Type B pancreatic cell (in vitro differentiated cells): ENCODE measurements at regions not wholly inside any gene's neighbourhood (a gene's known extent, or its start where the extent isn't known, plus 50 kb on each side); places are given as distances from the start of the nearest gene placed in this dataset.
"Not testable (repeated sequence)": the region's sequence is repeated elsewhere in the genome, so short reads cannot be mapped to it uniquely, and the experiment has no call there.

Source experiments
- DNase-seq: peaks from one replicate; pipeline ENCODE4 v3.0.0; 2021; ENCODE audit warnings: mixed read lengths; ENCODE audit not compliant: unreplicated experiment; ENCODE audit errors: extremely low spot score
- H3K27ac Mint-ChIP-seq: 2 replicates; pipeline ENCODE4 v1.8.0; 2021; ENCODE audit warnings: mild to moderate bottlenecking, mixed read lengths
- H3K27me3 Mint-ChIP-seq: 2 replicates; pipeline ENCODE4 v1.8.0; 2021; ENCODE audit warnings: mixed read lengths
- H3K36me3 Mint-ChIP-seq: 2 replicates; pipeline ENCODE4 v1.8.0; 2021; ENCODE audit warnings: mixed read lengths
- H3K4me1 Mint-ChIP-seq: one replicate; pipeline ENCODE4 v1.8.0; 2021; ENCODE audit warnings: mixed read lengths; ENCODE audit not compliant: unreplicated experiment
- H3K4me3 Mint-ChIP-seq: 2 replicates; pipeline ENCODE4 v1.8.0; 2021; ENCODE audit warnings: mild to moderate bottlenecking, mixed read lengths
- H3K9me3 Mint-ChIP-seq: 2 replicates; pipeline ENCODE4 v1.8.0; 2021; ENCODE audit warnings: mixed read lengths
- CTCF ChIP-seq: fragments of 200-600 bp; sonication (generic); conservative IDR thresholded peaks from 2 replicates; pipeline ENCODE4 v1.5.0; 2021; ENCODE audit warnings: antibody characterized with exemption, mild to moderate bottlenecking

GRCh38 chr5:4028384-4028783, 432.8 kb downstream of the IRX1 start:
- Mint-ChIP-seq H3K27ac (no peak overlapping the region), H3K4me3 (peak overlapping the region; percentile 40), H3K27me3 (peaks cover 26% of the 10 kb centered on the region), H3K9me3 (peaks cover 6% of the 10 kb centered on the region), H3K36me3 (no peaks in the 10 kb centered on the region), H3K4me1 (peaks cover 29% of the 10 kb centered on the region)
- TF ChIP-seq CTCF, result no peak
- DNase-seq, result no peak

GRCh38 chr5:4033546-4033945, 437.9 kb downstream of the IRX1 start:
- not testable (repeated sequence) for H3K36me3 Mint-ChIP-seq, H3K4me3 Mint-ChIP-seq, H3K4me1 Mint-ChIP-seq, H3K27ac Mint-ChIP-seq, DNase-seq
- H3K9me3 Mint-ChIP-seq, result peaks cover 11% of the 10 kb centered on the region
- H3K27me3 Mint-ChIP-seq, result peaks cover 27% of the 10 kb centered on the region

GRCh38 chr5:4036861-4037260, 441.2 kb downstream of the IRX1 start:
- Mint-ChIP-seq H3K9me3 (peaks cover 6% of the 10 kb centered on the region), H3K4me1 (no peaks in the 10 kb centered on the region), H3K27ac (no peak overlapping the region), H3K36me3 (no peaks in the 10 kb centered on the region), H3K27me3 (peaks cover 20% of the 10 kb centered on the region), H3K4me3 (no peak overlapping the region)
- TF ChIP-seq CTCF, result no peak
- DNase-seq, result no peak

GRCh38 chr5:4038994-4039393, 443.4 kb downstream of the IRX1 start:
- no peak overlapping the region for H3K4me3 Mint-ChIP-seq
- no peaks in the 10 kb centered on the region for H3K36me3 Mint-ChIP-seq
- no peak for TF ChIP-seq CTCF
- H3K27ac Mint-ChIP-seq, result no peak overlapping the region
- no peak for DNase-seq
- no peaks in the 10 kb centered on the region for H3K4me1 Mint-ChIP-seq
- H3K9me3 Mint-ChIP-seq, result peaks cover 2% of the 10 kb centered on the region
- peaks cover 18% of the 10 kb centered on the region for H3K27me3 Mint-ChIP-seq

- no peaks in the 10 kb centered on the region for H3K9me3 Mint-ChIP-seq
- H3K4me1 Mint-ChIP-seq, result no peaks in the 10 kb centered on the region
- no peak overlapping the region for H3K4me3 Mint-ChIP-seq
- no peak for DNase-seq
- H3K27ac Mint-ChIP-seq, result no peak overlapping the region
- H3K27me3 Mint-ChIP-seq, result peaks cover 10% of the 10 kb centered on the region
- H3K36me3 Mint-ChIP-seq, result no peaks in the 10 kb centered on the region
- no peak for TF ChIP-seq CTCF
Measured at GRCh38 chr5:4042311-4042710, 446.7 kb downstream of the IRX1 start.

- Mint-ChIP-seq H3K4me3 (no peak overlapping the region), H3K36me3 (no peaks in the 10 kb centered on the region), H3K9me3 (no peaks in the 10 kb centered on the region), H3K4me1 (no peaks in the 10 kb centered on the region), H3K27me3 (peaks cover 7% of the 10 kb centered on the region), H3K27ac (no peak overlapping the region)
- no peak for DNase-seq
- no peak for TF ChIP-seq CTCF
Measured at GRCh38 chr5:4043135-4043534, 447.5 kb downstream of the IRX1 start.
